CD14-positive monocyte (primary cell): ENCODE measurements at regions not wholly inside any gene's neighbourhood (a gene's known extent, or its start where the extent isn't known, plus 50 kb on each side); places are given as distances from the start of the nearest gene placed in this dataset.
"Not testable (repeated sequence)": the region's sequence is repeated elsewhere in the genome, so short reads cannot be mapped to it uniquely, and the experiment has no call there.

Experiments used
- DNase-seq, 3 donors: peaks; one replicate each; pipeline ENCODE4 v3.0.0-alpha.2; 2011 to 2022
- H2AFZ ChIP-seq: 2 replicates; pipeline ENCODE4 v1.6.0; 2012; ENCODE audit warnings: mild to moderate bottlenecking, low read depth, low read length, inconsistent platforms; ENCODE audit not compliant: insufficient read depth, poor library complexity, severe bottlenecking
- H3K27ac ChIP-seq, 2 donors: 1 replicate in 1 of 2; 2 replicates in 1 of 2; pipeline ENCODE4 v1.5.1; 2012 to 2013; ENCODE audit warnings: low read length in 2 of 2, control low read depth in 1 of 2, inconsistent platforms in 1 of 2, low read depth in 1 of 2, mild to moderate bottlenecking in 1 of 2
- H3K27me3 ChIP-seq, 2 donors: one replicate each; pipeline versions ENCODE4 v1.6.0 to v1.6.1; 2011 to 2013; ENCODE audit warnings: low read length in 2 of 2; ENCODE audit not compliant: control insufficient read depth in 2 of 2, insufficient read depth in 2 of 2
- H3K36me3 ChIP-seq, 2 donors: replicated peaks in 1 of 2; 1 replicate in 1 of 2; 2 replicates in 1 of 2; pipeline versions ENCODE4 v1.5.1 to v1.6.1; 2012 to 2013; ENCODE audit warnings: low read length in 2 of 2, control low read depth in 1 of 2, inconsistent platforms in 1 of 2, mild to moderate bottlenecking in 1 of 2; ENCODE audit not compliant: insufficient read depth in 2 of 2, control insufficient read depth in 1 of 2
- H3K4me1 ChIP-seq, 2 donors: 1 replicate in 1 of 2; 2 replicates in 1 of 2; pipeline versions ENCODE4 v1.5.1 to v1.6.1; 2012 to 2013; ENCODE audit warnings: low read length in 2 of 2, control low read depth in 1 of 2, inconsistent platforms in 1 of 2, mild to moderate bottlenecking in 1 of 2, moderate library complexity in 1 of 2; ENCODE audit not compliant: insufficient read depth in 2 of 2, control insufficient read depth in 1 of 2
- H3K4me2 ChIP-seq: replicated peaks from 2 replicates; pipeline ENCODE3; 2012; ENCODE audit warnings: low read length, moderate library complexity, mild to moderate bottlenecking; ENCODE audit not compliant: poor library complexity, severe bottlenecking; ENCODE audit errors: extremely low read depth
- H3K4me3 ChIP-seq, 3 experiments: fragments of 200-600 bp in 1 of 3; sonication (generic) in 1 of 3; replicated peaks in 1 of 3; 1 replicate in 2 of 3; 2 replicates in 1 of 3; pipeline ENCODE4 v1.5.1; 2011 to 2013; ENCODE audit warnings: low read length in 3 of 3, mild to moderate bottlenecking in 3 of 3, control low read depth in 2 of 3, low read depth in 2 of 3, inconsistent platforms in 1 of 3, moderate library complexity in 1 of 3
- H3K79me2 ChIP-seq: 2 replicates; pipeline ENCODE4 v1.6.0; 2012; ENCODE audit warnings: mild to moderate bottlenecking, control low read depth, inconsistent platforms, low read length, moderate library complexity; ENCODE audit not compliant: insufficient read depth
- H3K9ac ChIP-seq: 2 replicates; pipeline ENCODE4 v1.6.0; 2017; ENCODE audit warnings: low read length, mild to moderate bottlenecking; ENCODE audit not compliant: insufficient read depth, poor library complexity, severe bottlenecking
- H3K9me3 ChIP-seq, 2 donors: replicated peaks in 1 of 2; 1 replicate in 1 of 2; 2 replicates in 1 of 2; pipeline versions ENCODE4 v1.5.1 to v1.6.1; 2012 to 2013; ENCODE audit warnings: low read length in 2 of 2, control low read depth in 1 of 2; ENCODE audit not compliant: control insufficient read depth in 1 of 2, insufficient read depth in 1 of 2
- H4K20me1 ChIP-seq: 2 replicates; pipeline ENCODE4 v1.6.0; 2012; ENCODE audit warnings: mild to moderate bottlenecking, low read length, control low read depth, moderate library complexity; ENCODE audit not compliant: insufficient read depth
- H3K27ac Mint-ChIP-seq, 7 donors: one replicate each; pipeline ENCODE4 v1.8.0; 2020; ENCODE audit warnings: mild to moderate bottlenecking in 7 of 7, mixed read lengths in 7 of 7, moderate library complexity in 6 of 7, inconsistent platforms in 2 of 7
- H3K27me3 Mint-ChIP-seq, 3 donors: one replicate each; pipeline ENCODE4 v1.8.0; 2021 to 2022; ENCODE audit warnings: low read depth in 3 of 3, mild to moderate bottlenecking in 3 of 3, mixed read lengths in 3 of 3, moderate library complexity in 3 of 3, inconsistent platforms in 1 of 3
- H3K36me3 Mint-ChIP-seq, 2 donors: one replicate each; pipeline ENCODE4 v1.8.0; 2020; ENCODE audit warnings: mixed read lengths in 2 of 2, inconsistent platforms in 1 of 2, mild to moderate bottlenecking in 1 of 2
- H3K4me1 Mint-ChIP-seq: one replicate; pipeline ENCODE4 v1.8.0; 2020; ENCODE audit warnings: mild to moderate bottlenecking, mixed read lengths
- H3K4me3 Mint-ChIP-seq, 2 donors: one replicate each; pipeline ENCODE4 v1.8.0; 2020; ENCODE audit warnings: mild to moderate bottlenecking in 2 of 2, mixed read lengths in 2 of 2, moderate library complexity in 1 of 2
- H3K9me3 Mint-ChIP-seq, 7 donors: one replicate each; pipeline ENCODE4 v1.8.0; 2020 to 2022; ENCODE audit warnings: mixed read lengths in 7 of 7, mild to moderate bottlenecking in 6 of 7, moderate library complexity in 6 of 7, inconsistent platforms in 2 of 7
- WGBS: methylation state at CpG from one replicate; pipeline ENCODE4 v1.1.5; 2013; ENCODE audit warnings: missing lambda C conversion rate; ENCODE audit not compliant: insufficient coverage; 5-methylcytosine and 5-hydroxymethylcytosine counted together
- intact Hi-C, 2 donors: fragments of 100-400 bp; cut with micrococcal nuclease; formaldehyde crosslinking; loops; one replicate each; pipeline versions ENCODE4 v1.15.0 to v1.15.1; 2023
- TF ChIP-seq, protein P1 (sequence below): fragments of 200-600 bp; IDR thresholded peaks from one replicate; pipeline ENCODE4 v1.8.0; 2022; ENCODE audit warnings: antibody characterized with exemption, mild to moderate bottlenecking

GRCh38 chr2:235225261-235225660 lies 268.6 kb upstream of the AGAP1 start:
- Histone ChIP-seq H3K4me3 (no peak overlapping the region), H3K9ac (no peak overlapping the region), H3K4me1 (no peaks in the 10 kb centered on the region), H2AFZ (no peak overlapping the region), H3K27ac (no peak overlapping the region), H4K20me1 (no peaks in the 10 kb centered on the region), H3K4me2 (no peak overlapping the region), H3K27me3 (no peaks in the 10 kb centered on the region), H3K79me2 (no peaks in the 10 kb centered on the region), H3K9me3 (no peaks in the 10 kb centered on the region), H3K36me3 (no peaks in the 10 kb centered on the region)
- DNase-seq: no peak
- H3K27ac Mint-ChIP-seq: no peak overlapping the region
- TF ChIP-seq, protein P1, sequence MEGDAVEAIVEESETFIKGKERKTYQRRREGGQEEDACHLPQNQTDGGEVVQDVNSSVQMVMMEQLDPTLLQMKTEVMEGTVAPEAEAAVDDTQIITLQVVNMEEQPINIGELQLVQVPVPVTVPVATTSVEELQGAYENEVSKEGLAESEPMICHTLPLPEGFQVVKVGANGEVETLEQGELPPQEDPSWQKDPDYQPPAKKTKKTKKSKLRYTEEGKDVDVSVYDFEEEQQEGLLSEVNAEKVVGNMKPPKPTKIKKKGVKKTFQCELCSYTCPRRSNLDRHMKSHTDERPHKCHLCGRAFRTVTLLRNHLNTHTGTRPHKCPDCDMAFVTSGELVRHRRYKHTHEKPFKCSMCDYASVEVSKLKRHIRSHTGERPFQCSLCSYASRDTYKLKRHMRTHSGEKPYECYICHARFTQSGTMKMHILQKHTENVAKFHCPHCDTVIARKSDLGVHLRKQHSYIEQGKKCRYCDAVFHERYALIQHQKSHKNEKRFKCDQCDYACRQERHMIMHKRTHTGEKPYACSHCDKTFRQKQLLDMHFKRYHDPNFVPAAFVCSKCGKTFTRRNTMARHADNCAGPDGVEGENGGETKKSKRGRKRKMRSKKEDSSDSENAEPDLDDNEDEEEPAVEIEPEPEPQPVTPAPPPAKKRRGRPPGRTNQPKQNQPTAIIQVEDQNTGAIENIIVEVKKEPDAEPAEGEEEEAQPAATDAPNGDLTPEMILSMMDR: no peak
- H3K36me3 Mint-ChIP-seq: no peaks in the 10 kb centered on the region
- no peak overlapping the region for H3K4me3 Mint-ChIP-seq
- peaks cover 5 to 7% (median 6%) of the 10 kb centered on the region in 3 donors for H3K27me3 Mint-ChIP-seq
- H3K9me3 Mint-ChIP-seq: peaks cover 0 to 8% (median 0%) of the 10 kb centered on the region in 7 donors
- H3K4me1 Mint-ChIP-seq: no peaks in the 10 kb centered on the region
- WGBS: 86% methylated on average over 5 of the region's 8 CpGs
- intact Hi-C loops: no loop called here

- Histone ChIP-seq H3K27me3 (no peaks in the 10 kb centered on the region), H3K4me3 (no peak overlapping the region), H3K9ac (no peak overlapping the region), H3K9me3 (no peaks in the 10 kb centered on the region), H2AFZ (no peak overlapping the region), H3K79me2 (no peaks in the 10 kb centered on the region), H3K36me3 (no peaks in the 10 kb centered on the region), H4K20me1 (no peaks in the 10 kb centered on the region), H3K27ac (no peak overlapping the region), H3K4me1 (no peaks in the 10 kb centered on the region), H3K4me2 (no peak overlapping the region)
- no peaks in the 10 kb centered on the region for H3K4me1 Mint-ChIP-seq
- intact Hi-C loops: no loop called here
- H3K27ac Mint-ChIP-seq: no peak overlapping the region
- TF ChIP-seq, protein P1: no peak
- H3K9me3 Mint-ChIP-seq: peaks cover 0 to 4% (median 0%) of the 10 kb centered on the region in 7 donors
- WGBS: 89% methylated on average over 1 of the region's 1 CpG
- no peaks in the 10 kb centered on the region for H3K36me3 Mint-ChIP-seq
- no peak overlapping the region for H3K4me3 Mint-ChIP-seq
- DNase-seq: no peak
- H3K27me3 Mint-ChIP-seq: peaks cover 5 to 7% (median 7%) of the 10 kb centered on the region in 3 donors
These were observed 266.3 kb upstream of the AGAP1 start for GRCh38 chr2:235227590-235227989.

DNA sequence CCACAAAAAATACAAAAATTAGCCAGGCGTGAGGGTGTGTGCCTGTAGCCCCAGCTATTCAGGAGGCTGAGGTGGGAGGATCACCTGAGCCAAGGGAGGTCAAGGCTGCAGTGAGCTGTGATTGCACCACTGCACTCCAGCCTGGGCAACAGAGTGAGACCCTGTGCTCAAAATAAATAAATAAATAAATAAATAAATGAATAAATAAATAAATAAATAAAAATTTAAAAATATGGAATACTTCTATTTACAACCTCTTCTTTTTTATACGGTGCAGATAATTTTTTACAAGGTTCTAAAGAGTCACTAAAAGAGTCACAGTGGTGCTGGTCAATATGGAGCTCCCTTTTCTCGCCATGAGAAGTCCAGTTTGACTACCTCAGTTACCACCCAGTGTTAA lies 265.4 kb upstream of the AGAP1 start:
- not testable (repeated sequence) for H3K27me3 Mint-ChIP-seq

More for the DNA sequence above, 265.4 kb upstream of the AGAP1 start:
- intact Hi-C loops, H3K9me3 ChIP-seq, H3K4me3 Mint-ChIP-seq, DNase-seq, H3K79me2 ChIP-seq, H3K4me1 ChIP-seq, H3K27ac ChIP-seq, H3K27ac Mint-ChIP-seq, H2AFZ ChIP-seq, H3K9ac ChIP-seq, H3K36me3 ChIP-seq, H3K4me1 Mint-ChIP-seq, H3K4me3 ChIP-seq, H3K4me2 ChIP-seq, H3K27me3 ChIP-seq, H3K9me3 Mint-ChIP-seq, H4K20me1 ChIP-seq, H3K36me3 Mint-ChIP-seq: not testable (repeated sequence)
- WGBS: no CpG with 5 or more reads among the region's 3 CpGs
